DMS53 (cell line): ENCODE measurements at regions not wholly inside any gene's neighbourhood (a gene's known extent, or its start where the extent isn't known, plus 50 kb on each side); places are given as distances from the start of the nearest gene placed in this dataset.
"Not testable (repeated sequence)": the region's sequence is repeated elsewhere in the genome, so short reads cannot be mapped to it uniquely, and the experiment has no call there.

Experiments
- DNase-seq: peaks from one replicate; lab custom pipeline; 2025; lab: John Stamatoyannopoulos, UW

- no peak for DNase-seq
Observed at GRCh38 chr11:109480251-109480650, 58.3 kb downstream of the C11orf87 start.

GRCh38 chr11:109486129-109486528, 64.1 kb downstream of the C11orf87 start:
- peak; percentile 95 for DNase-seq

GRCh38 chr11:109490953-109491635, 69.1 kb downstream of the C11orf87 start:
- DNase-seq = no peak

- no peak for DNase-seq
Observed at GRCh38 chr11:109506115-109506514, 84.1 kb downstream of the C11orf87 start.

GRCh38 chr11:109507331-109507730, 85.3 kb downstream of the C11orf87 start:
- no peak for DNase-seq

GRCh38 chr11:109507836-109508561, 86.0 kb downstream of the C11orf87 start:
- DNase-seq = no peak

- no peak for DNase-seq
Observed at GRCh38 chr11:109508943-109509342, 87.0 kb downstream of the C11orf87 start.

GRCh38 chr11:109510316-109510715, 88.3 kb downstream of the C11orf87 start:
- DNase-seq = no peak

GRCh38 chr11:109511598-109511997, 89.6 kb downstream of the C11orf87 start:
- no peak for DNase-seq

GRCh38 chr11:109512249-109512648, 90.3 kb downstream of the C11orf87 start:
- DNase-seq = no peak

- no peak for DNase-seq
Observed at GRCh38 chr11:109512680-109513079, 90.7 kb downstream of the C11orf87 start.

GRCh38 chr11:109514313-109515018, 92.5 kb downstream of the C11orf87 start:
- DNase-seq = no peak

GRCh38 chr11:109519253-109519652, 97.3 kb downstream of the C11orf87 start:
- no peak for DNase-seq

GRCh38 chr11:109521571-109522086, 99.6 kb downstream of the C11orf87 start:
- DNase-seq = no peak

- DNase-seq = no peak
Observed at GRCh38 chr11:109522116-109522755, 100.2 kb downstream of the C11orf87 start.

GRCh38 chr11:109525636-109526035, 103.6 kb downstream of the C11orf87 start:
- not testable (repeated sequence) for DNase-seq

- DNase-seq = no peak
Observed at GRCh38 chr11:109526061-109526460, 104.1 kb downstream of the C11orf87 start.

GRCh38 chr11:109526931-109527330, 104.9 kb downstream of the C11orf87 start:
- no peak for DNase-seq

- DNase-seq = no peak
Observed at GRCh38 chr11:109527496-109527895, 105.5 kb downstream of the C11orf87 start.

- DNase-seq = no peak
Observed at GRCh38 chr11:109547356-109548027, 125.5 kb downstream of the C11orf87 start.

GRCh38 chr11:109552376-109552775, 130.4 kb downstream of the C11orf87 start:
- no peak for DNase-seq

- DNase-seq = no peak
Observed at GRCh38 chr11:109553284-109553683, 131.3 kb downstream of the C11orf87 start.
